ENCODE measurements at regions not wholly inside any gene's neighbourhood (a gene's known extent, or its start where the extent isn't known, plus 50 kb on each side); places are given as distances from the start of the nearest gene placed in this dataset.

DNA sequence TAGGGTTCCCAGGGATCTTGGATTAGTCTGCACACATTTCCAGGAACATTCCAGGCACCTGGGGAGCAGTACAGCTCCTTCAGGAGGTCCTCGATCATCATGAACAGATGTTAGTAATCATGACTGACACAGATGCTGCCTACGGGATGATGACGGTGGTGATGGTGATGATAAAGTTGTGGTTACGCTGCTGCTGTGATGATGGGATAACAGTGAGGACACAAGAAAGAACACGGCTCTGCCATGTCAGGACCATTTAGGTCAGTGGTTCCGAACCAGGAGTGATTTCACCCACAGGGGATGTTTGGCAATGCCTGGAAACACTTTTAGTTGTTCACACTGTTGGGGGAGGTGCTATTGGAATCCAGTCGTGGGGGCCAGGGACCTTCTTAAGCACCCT, 1193.0 kb downstream of the UQCRFS1 start:
- Histone ChIP-seq H4K91ac (ENCODE audit: insufficient read length, low read depth, low read length) (no peak overlapping the region), H3K4me1 (ENCODE audit: insufficient read depth, low read length) (no peaks in the 10 kb centered on the region; the same call in 1 of the 2 replicates), H3T11ph (ENCODE audit: low read length) (no peak overlapping the region), H3K23me2 (ENCODE audit: insufficient read length, low read depth, low read length, poor library complexity, severe bottlenecking) (peaks cover 3% of the 10 kb centered on the region), H2BK15ac (ENCODE audit: low read depth, low read length) (no peak overlapping the region), H3K4ac (ENCODE audit: low read depth, low read length) (no peak overlapping the region), H3K18ac (ENCODE audit: insufficient read length, low read depth, low read length) (no peak overlapping the region), H2AK5ac (ENCODE audit: insufficient read length, low read length) (no peak overlapping the region), H3K79me2 (ENCODE audit: insufficient read depth, low read length) (no peaks in the 10 kb centered on the region), H3K79me1 (ENCODE audit: insufficient read depth, low read depth, low read length, poor library complexity, severe bottlenecking) (no peaks in the 10 kb centered on the region), H3K27ac (ENCODE audit: insufficient read length, low read depth, low read length) (no peak overlapping the region), H4K8ac (replicated peaks; ENCODE audit: insufficient read length, low read depth, low read length) (no peak overlapping the region), H3K56ac (ENCODE audit: insufficient read length, low read depth, low read length) (no peak overlapping the region), H2BK20ac (ENCODE audit: low read depth, low read length, poor library complexity, severe bottlenecking) (no peak overlapping the region), H2BK120ac (ENCODE audit: low read depth, low read length, poor library complexity, severe bottlenecking) (no peak overlapping the region), H3K23ac (ENCODE audit: insufficient read length, low read depth, low read length) (no peak overlapping the region), H3K4me2 (ENCODE audit: insufficient read depth, insufficient read length, low read length) (no peak overlapping the region), H2BK5ac (ENCODE audit: insufficient read length, low read length) (no peak overlapping the region), H3K27me3 (ENCODE audit: insufficient read depth, low read length) (peaks cover 2% of the 10 kb centered on the region; the same call in 1 of the 2 replicates), H4K5ac (ENCODE audit: insufficient read length, low read depth, low read length) (no peak overlapping the region), H3K9ac (ENCODE audit: extremely low read depth, insufficient read length, low read length) (no peak overlapping the region), H3K9me3 (ENCODE audit: control insufficient read depth, low read depth, low read length) (no peaks in the 10 kb centered on the region), H4K20me1 (ENCODE audit: control insufficient read depth, insufficient read depth, insufficient read length) (no peaks in the 10 kb centered on the region), H2AFZ (ENCODE audit: low read length) (no peak overlapping the region), H3K14ac (ENCODE audit: insufficient read depth, low read length) (no peak overlapping the region), H2BK12ac (ENCODE audit: insufficient read length, low read depth, low read length) (no peak overlapping the region)
- H3K9me3 Mint-ChIP-seq, result peaks cover 0 to 3% of the 10 kb centered on the region in 2 experiments; a peak in 2 of 5 replicates
- no peaks in the 10 kb centered on the region; a peak in 1 of 7 replicates for H3K36me3 Mint-ChIP-seq (ENCODE audit: insufficient read depth in 1 of 3, low read depth in 3 of 3)
- H3K4me3 Mint-ChIP-seq, result no peak overlapping the region
- no peak for DNase-seq
- H3K27me3 Mint-ChIP-seq (ENCODE audit: low read depth), result no peaks in the 10 kb centered on the region
- H3K4me1 Mint-ChIP-seq, result peaks cover 25% of the 10 kb centered on the region in 2 experiments
- WGBS (ENCODE audit: extremely low coverage, insufficient read length, low lambda C conversion rate), result no CpG with 5 or more reads among the region's 7 CpGs
- TF ChIP-seq, protein P1, sequence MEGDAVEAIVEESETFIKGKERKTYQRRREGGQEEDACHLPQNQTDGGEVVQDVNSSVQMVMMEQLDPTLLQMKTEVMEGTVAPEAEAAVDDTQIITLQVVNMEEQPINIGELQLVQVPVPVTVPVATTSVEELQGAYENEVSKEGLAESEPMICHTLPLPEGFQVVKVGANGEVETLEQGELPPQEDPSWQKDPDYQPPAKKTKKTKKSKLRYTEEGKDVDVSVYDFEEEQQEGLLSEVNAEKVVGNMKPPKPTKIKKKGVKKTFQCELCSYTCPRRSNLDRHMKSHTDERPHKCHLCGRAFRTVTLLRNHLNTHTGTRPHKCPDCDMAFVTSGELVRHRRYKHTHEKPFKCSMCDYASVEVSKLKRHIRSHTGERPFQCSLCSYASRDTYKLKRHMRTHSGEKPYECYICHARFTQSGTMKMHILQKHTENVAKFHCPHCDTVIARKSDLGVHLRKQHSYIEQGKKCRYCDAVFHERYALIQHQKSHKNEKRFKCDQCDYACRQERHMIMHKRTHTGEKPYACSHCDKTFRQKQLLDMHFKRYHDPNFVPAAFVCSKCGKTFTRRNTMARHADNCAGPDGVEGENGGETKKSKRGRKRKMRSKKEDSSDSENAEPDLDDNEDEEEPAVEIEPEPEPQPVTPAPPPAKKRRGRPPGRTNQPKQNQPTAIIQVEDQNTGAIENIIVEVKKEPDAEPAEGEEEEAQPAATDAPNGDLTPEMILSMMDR (conservative IDR thresholded peaks at IDR 0.05), result no peak
- H3K27ac Mint-ChIP-seq, result no peak overlapping the region
